B cell (primary cell): ENCODE measurements at regions not wholly inside any gene's neighbourhood (a gene's known extent, or its start where the extent isn't known, plus 50 kb on each side); places are given as distances from the start of the nearest gene placed in this dataset.

ENCODE experiments used
- ATAC-seq: fragments of 200-7000 bp; cut with Tn5 transposase; one replicate; pipeline ENCODE4 v1.10.0; 2021; ENCODE audit warnings: low read depth, mild to moderate bottlenecking, moderate number of reproducible peaks, moderate library complexity
- CTCF ChIA-PET: fragments of 350-600 bp; sonication (Branson Sonifier 250); formaldehyde crosslinking; loops from one replicate; lab custom pipeline; 2021; ENCODE audit warnings: antibody characterized with exemption, inconsistent platforms; lab: Charles Lee
- POLR2A ChIA-PET: fragments of 350-600 bp; sonication (Branson Sonifier 250); formaldehyde crosslinking; loops from one replicate; lab custom pipeline; 2021; ENCODE audit warnings: antibody characterized with exemption; lab: Charles Lee
- DNase-seq: peaks from one replicate; pipeline ENCODE4 v3.0.0; 2013
- H2AFZ ChIP-seq: 2 replicates; pipeline ENCODE4 v1.6.1; 2012; ENCODE audit warnings: mild to moderate bottlenecking, low read depth, low read length; ENCODE audit not compliant: insufficient read depth, poor library complexity, severe bottlenecking
- H3K27ac ChIP-seq, 2 donors: 1 replicate in 1 of 2; 2 replicates in 1 of 2; pipeline ENCODE4 v1.5.1; 2012 to 2013; ENCODE audit warnings: low read length in 2 of 2, mild to moderate bottlenecking in 2 of 2, moderate library complexity in 1 of 2
- H3K27me3 ChIP-seq, 4 experiments: fragments of 200-600 bp in 1 of 4; sonication (generic) in 1 of 4; replicated peaks in 1 of 4; 1 replicate in 2 of 4; 2 replicates in 2 of 4; pipeline versions ENCODE4 v1.6.1 to v1.7.0; 2013 to 2016; ENCODE audit warnings: low read length in 3 of 4, mild to moderate bottlenecking in 2 of 4, mixed read lengths in 1 of 4, moderate library complexity in 1 of 4; ENCODE audit not compliant: insufficient read depth in 4 of 4, control insufficient read depth in 3 of 4; ENCODE audit errors: control extremely low read depth in 1 of 4
- H3K36me3 ChIP-seq, 2 experiments: replicated peaks in 1 of 2; 1 replicate in 1 of 2; 2 replicates in 1 of 2; pipeline versions ENCODE4 v1.6.1 to v1.7.1; 2013; ENCODE audit warnings: low read length in 1 of 2; ENCODE audit not compliant: insufficient read depth in 2 of 2, control insufficient read depth in 1 of 2; ENCODE audit errors: control extremely low read depth in 1 of 2, extremely low read depth in 1 of 2
- H3K4me1 ChIP-seq, 2 donors: fragments of 200-600 bp in 1 of 2; sonication (generic) in 1 of 2; 1 replicate in 1 of 2; 2 replicates in 1 of 2; pipeline versions ENCODE4 v1.5.1 to v1.6.1; 2013 to 2017; ENCODE audit warnings: low read length in 2 of 2; ENCODE audit not compliant: control insufficient read depth in 2 of 2, insufficient read depth in 2 of 2
- H3K4me2 ChIP-seq: replicated peaks from 2 replicates; pipeline ENCODE3; 2012; ENCODE audit warnings: mild to moderate bottlenecking, low read depth, low read length; ENCODE audit not compliant: poor library complexity, severe bottlenecking
- H3K4me3 ChIP-seq, 5 experiments: fragments of 200-600 bp in 1 of 5; sonication (generic) in 1 of 5; 1 replicate in 3 of 5; 2 replicates in 2 of 5; pipeline versions ENCODE4 v1.5.1 to v1.7.0; 2011 to 2016; ENCODE audit warnings: low read length in 4 of 5, mild to moderate bottlenecking in 4 of 5, low read depth in 2 of 5, control low read depth in 1 of 5, moderate library complexity in 1 of 5; ENCODE audit not compliant: insufficient read depth in 1 of 5; ENCODE audit errors: control extremely low read depth in 1 of 5, extremely low read depth in 1 of 5
- H3K79me2 ChIP-seq: fragments of 200-600 bp; sonication (generic); one replicate; pipeline ENCODE4 v1.6.0; 2016; ENCODE audit warnings: low read length; ENCODE audit not compliant: control insufficient read depth, insufficient read depth
- H3K9ac ChIP-seq: fragments of 200-600 bp; sonication (generic); 2 replicates; pipeline ENCODE4 v1.6.1; 2017; ENCODE audit warnings: mild to moderate bottlenecking, low read length, moderate library complexity
- H3K9me3 ChIP-seq, 3 donors: one replicate each; pipeline versions ENCODE4 v1.6.1 to v1.7.1; 2013; ENCODE audit warnings: low read length in 2 of 3; ENCODE audit not compliant: control insufficient read depth in 2 of 3, insufficient read depth in 1 of 3; ENCODE audit errors: control extremely low read depth in 1 of 3
- H4K20me1 ChIP-seq: 2 replicates; pipeline ENCODE4 v1.6.0; 2012; ENCODE audit warnings: mild to moderate bottlenecking, low read length; ENCODE audit not compliant: insufficient read depth, control insufficient read depth, poor library complexity, severe bottlenecking
- H3K27ac Mint-ChIP-seq: one replicate; pipeline ENCODE4 v1.8.0; 2021; ENCODE audit warnings: mixed read lengths
- H3K27me3 Mint-ChIP-seq: one replicate; pipeline ENCODE4 v1.8.0; 2021; ENCODE audit warnings: mixed read lengths
- H3K4me1 Mint-ChIP-seq: one replicate; pipeline ENCODE4 v1.8.0; 2021; ENCODE audit warnings: mixed read lengths
- H3K4me3 Mint-ChIP-seq: one replicate; pipeline ENCODE4 v1.8.0; 2021; ENCODE audit warnings: mixed read lengths
- H3K9me3 Mint-ChIP-seq: one replicate; pipeline ENCODE4 v1.8.0; 2022; ENCODE audit warnings: mixed read lengths; ENCODE audit not compliant: insufficient read depth
- CTCF ChIP-seq: fragments of 200-600 bp; IDR thresholded peaks from one replicate; pipeline ENCODE4 v1.8.0; 2022; ENCODE audit warnings: antibody characterized with exemption, mild to moderate bottlenecking
- EZH2 ChIP-seq: IDR thresholded peaks from 2 replicates; pipeline ENCODE4 v1.6.1; 2012; ENCODE audit warnings: borderline replicate concordance, low read depth, mild to moderate bottlenecking, moderate library complexity, low read length; ENCODE audit not compliant: insufficient read depth, poor library complexity, severe bottlenecking
- WGBS: methylation state at CpG from one replicate; pipeline ENCODE4 v1.1.5; 2013; ENCODE audit warnings: missing lambda C conversion rate; ENCODE audit not compliant: insufficient coverage; 5-methylcytosine and 5-hydroxymethylcytosine counted together
- intact Hi-C: fragments of 100-400 bp; cut with micrococcal nuclease; formaldehyde crosslinking; loops from one replicate; pipeline ENCODE4 v1.10.0; 2022

GRCh38 chr12:33817713-33818112, 204.6 kb upstream of the ALG10 start:
- Histone ChIP-seq H4K20me1 (no peaks in the 10 kb centered on the region), H2AFZ (no peak overlapping the region), H3K4me3 (no peak overlapping the region), H3K4me2 (no peak overlapping the region), H3K27ac (no peak overlapping the region), H3K9me3 (peaks cover 0 to 17% (median 1%) of the 10 kb centered on the region in 3 donors), H3K27me3 (no peaks in the 10 kb centered on the region), H3K36me3 (no peaks in the 10 kb centered on the region), H3K79me2 (no peaks in the 10 kb centered on the region), H3K9ac (no peak overlapping the region), H3K4me1 (no peaks in the 10 kb centered on the region)
- DNase-seq (no peak), ATAC-seq (no peak)
- POLR2A ChIA-PET: no interaction called here
- Mint-ChIP-seq H3K4me3 (no peak overlapping the region), H3K27me3 (no peaks in the 10 kb centered on the region), H3K9me3 (peaks cover 9% of the 10 kb centered on the region), H3K4me1 (no peaks in the 10 kb centered on the region), H3K27ac (no peak overlapping the region)
- TF ChIP-seq CTCF (no peak), EZH2 (no peak)
- CTCF ChIA-PET: no interaction called here
- 100% methylated on average over 1 of the region's 1 CpG for WGBS
- intact Hi-C loops: no loop called here

- no peaks in the 10 kb centered on the region for H3K79me2 ChIP-seq
- no peak overlapping the region for H3K4me3 ChIP-seq
- intact Hi-C loops: no loop called here
- ChIA-PET CTCF (no interaction called here), POLR2A (no interaction called here)
- Mint-ChIP-seq H3K27me3 (no peaks in the 10 kb centered on the region), H3K27ac (no peak overlapping the region), H3K4me3 (no peak overlapping the region), H3K9me3 (peaks cover 9% of the 10 kb centered on the region), H3K4me1 (no peaks in the 10 kb centered on the region)
- no peak for ATAC-seq
- no peak overlapping the region for H3K9ac ChIP-seq
- no peak for TF ChIP-seq CTCF
- no peak for TF ChIP-seq EZH2
- 88% methylated on average over 3 of the region's 5 CpGs for WGBS
- no peak overlapping the region for H3K27ac ChIP-seq
- no peaks in the 10 kb centered on the region for H4K20me1 ChIP-seq
- peaks cover 0 to 17% (median 1%) of the 10 kb centered on the region in 3 donors for H3K9me3 ChIP-seq
- no peak for DNase-seq
- no peak overlapping the region for H2AFZ ChIP-seq
- no peaks in the 10 kb centered on the region for H3K36me3 ChIP-seq
- no peak overlapping the region for H3K4me2 ChIP-seq
- no peaks in the 10 kb centered on the region for H3K27me3 ChIP-seq
- H3K4me1 ChIP-seq: no peaks in the 10 kb centered on the region
These were observed 204.0 kb upstream of the ALG10 start for GRCh38 chr12:33818313-33818712.
